ENCODE measurements at regions not wholly inside any gene's neighbourhood (a gene's known extent, or its start where the extent isn't known, plus 50 kb on each side); places are given as distances from the start of the nearest gene placed in this dataset.
"Not testable (repeated sequence)": the region's sequence is repeated elsewhere in the genome, so short reads cannot be mapped to it uniquely, and the experiment has no call there.

DNA sequence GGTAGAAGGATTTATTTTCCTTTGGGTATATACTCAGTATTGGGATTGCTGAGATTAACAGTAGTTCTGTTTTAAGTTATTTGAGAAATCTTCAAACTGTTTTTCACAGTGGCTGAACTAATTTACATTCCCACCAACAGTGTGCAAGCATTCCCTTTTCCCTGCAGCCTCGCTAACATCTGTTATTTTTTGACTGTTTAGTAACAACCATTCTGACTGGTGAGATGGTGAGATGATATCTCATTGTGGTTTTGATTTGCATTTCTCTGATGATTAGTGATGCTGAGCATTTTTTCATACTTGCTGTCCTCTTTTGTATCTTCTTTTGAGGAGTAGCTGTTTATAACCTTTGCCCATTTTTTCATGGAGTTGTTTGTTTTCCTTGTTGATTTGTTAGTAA lies 457.8 kb downstream of the TRAM1L1 start:
- no CpG with 5 or more reads among the region's 1 CpG for WGBS, 2 donors (ENCODE audit: extremely low coverage in 2 of 2, insufficient read length in 2 of 2, insufficient replicate concordance in 1 of 2)

DNA sequence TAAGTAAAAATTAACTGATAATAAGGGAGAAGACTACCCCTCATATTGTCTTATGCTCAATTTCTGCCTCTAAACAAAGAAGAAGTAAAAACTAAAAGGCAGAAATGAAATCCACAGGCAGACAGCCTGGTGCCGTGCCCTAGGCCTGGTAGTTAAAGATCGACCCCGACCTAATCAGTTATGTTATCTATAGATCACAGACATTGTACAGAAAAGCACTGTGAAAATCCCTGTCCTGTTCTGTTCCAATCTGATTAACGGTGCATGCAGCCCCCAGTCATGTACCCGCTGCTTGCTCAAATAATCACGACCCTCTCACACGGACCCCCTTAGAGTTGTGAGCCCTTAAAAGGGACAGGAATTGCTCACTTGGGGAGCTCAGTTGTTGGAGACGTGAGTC lies 465.9 kb downstream of the TRAM1L1 start:
- H4K91ac ChIP-seq (ENCODE audit: low read depth, low read length, poor library complexity); H3K4me2 ChIP-seq (ENCODE audit: insufficient read depth, low read length, poor library complexity, severe bottlenecking); H3K4ac ChIP-seq (ENCODE audit: low read length); H3K18ac ChIP-seq (ENCODE audit: low read length); H3K4me3 ChIP-seq (ENCODE audit: low read length in 2 of 2); H3K4me1 ChIP-seq (ENCODE audit: control insufficient read depth in 2 of 2, insufficient read depth in 1 of 2, low read depth in 1 of 2, low read length in 2 of 2); H2AK5ac ChIP-seq (ENCODE audit: low read depth, low read length); H2BK5ac ChIP-seq (ENCODE audit: low read length); H3K79me1 ChIP-seq (ENCODE audit: low read depth, low read length); H2BK120ac ChIP-seq (ENCODE audit: low read depth, low read length); H3K9me3 ChIP-seq (replicated peaks in 1 of 2; ENCODE audit: control insufficient read depth in 2 of 2, insufficient read depth in 1 of 2, low read depth in 1 of 2, low read length in 2 of 2); H3K14ac ChIP-seq (ENCODE audit: low read length); H3K27me3 ChIP-seq (ENCODE audit: control insufficient read depth in 3 of 3, insufficient read depth in 3 of 3, low read depth in 1 of 3, low read length in 3 of 3); H3K36me3 ChIP-seq (replicated peaks in 1 of 2; ENCODE audit: control insufficient read depth in 2 of 2, insufficient read depth in 2 of 2, low read length in 2 of 2); H4K8ac ChIP-seq (ENCODE audit: low read depth, low read length); H3K23ac ChIP-seq (ENCODE audit: low read depth, low read length, poor library complexity); DNase-seq (ENCODE audit: low spot score); H2BK15ac ChIP-seq (ENCODE audit: low read length); H2BK12ac ChIP-seq (ENCODE audit: low read length); H3K27ac ChIP-seq (replicated peaks; ENCODE audit: low read length); H3K9ac ChIP-seq (ENCODE audit: low read depth, low read length, poor library complexity): not testable (repeated sequence)
- peak overlapping the region; percentile 74 for H2AFZ ChIP-seq (ENCODE audit: low read length)
- WGBS, 2 donors (ENCODE audit: extremely low coverage in 2 of 2, insufficient read length in 2 of 2, insufficient replicate concordance in 1 of 2): no CpG with 5 or more reads among the region's 8 CpGs

More for the DNA sequence above, 457.8 kb downstream of the TRAM1L1 start:
- no peak for DNase-seq (ENCODE audit: low spot score)
- Histone ChIP-seq H3K36me3 (replicated peaks in 1 of 2; ENCODE audit: control insufficient read depth in 2 of 2, insufficient read depth in 2 of 2, low read length in 2 of 2) (no peaks in the 10 kb centered on the region), H3K79me1 (ENCODE audit: low read depth, low read length) (no peaks in the 10 kb centered on the region), H2AFZ (ENCODE audit: low read length) (no peak overlapping the region), H2BK5ac (ENCODE audit: low read length) (no peak overlapping the region), H3K14ac (ENCODE audit: low read length) (no peak overlapping the region), H3K9ac (ENCODE audit: low read depth, low read length, poor library complexity) (no peak overlapping the region), H2BK120ac (ENCODE audit: low read depth, low read length) (no peak overlapping the region), H4K8ac (ENCODE audit: low read depth, low read length) (no peak overlapping the region), H3K18ac (ENCODE audit: low read length) (no peak overlapping the region), H3K4ac (ENCODE audit: low read length) (no peak overlapping the region), H3K4me1 (ENCODE audit: control insufficient read depth in 2 of 2, insufficient read depth in 1 of 2, low read depth in 1 of 2, low read length in 2 of 2) (no peaks in the 10 kb centered on the region), H3K27me3 (ENCODE audit: control insufficient read depth in 3 of 3, insufficient read depth in 3 of 3, low read depth in 1 of 3, low read length in 3 of 3) (no peaks in the 10 kb centered on the region), H2BK12ac (ENCODE audit: low read length) (no peak overlapping the region), H4K91ac (ENCODE audit: low read depth, low read length, poor library complexity) (no peak overlapping the region), H3K9me3 (replicated peaks in 1 of 2; ENCODE audit: control insufficient read depth in 2 of 2, insufficient read depth in 1 of 2, low read depth in 1 of 2, low read length in 2 of 2) (no peaks in the 10 kb centered on the region), H3K4me3 (ENCODE audit: low read length in 2 of 2) (no peak overlapping the region), H3K23ac (ENCODE audit: low read depth, low read length, poor library complexity) (no peak overlapping the region), H2BK15ac (ENCODE audit: low read length) (no peak overlapping the region), H3K27ac (replicated peaks; ENCODE audit: low read length) (no peak overlapping the region), H2AK5ac (ENCODE audit: low read depth, low read length) (no peak overlapping the region), H3K4me2 (ENCODE audit: insufficient read depth, low read length, poor library complexity, severe bottlenecking) (no peak overlapping the region)

DNA sequence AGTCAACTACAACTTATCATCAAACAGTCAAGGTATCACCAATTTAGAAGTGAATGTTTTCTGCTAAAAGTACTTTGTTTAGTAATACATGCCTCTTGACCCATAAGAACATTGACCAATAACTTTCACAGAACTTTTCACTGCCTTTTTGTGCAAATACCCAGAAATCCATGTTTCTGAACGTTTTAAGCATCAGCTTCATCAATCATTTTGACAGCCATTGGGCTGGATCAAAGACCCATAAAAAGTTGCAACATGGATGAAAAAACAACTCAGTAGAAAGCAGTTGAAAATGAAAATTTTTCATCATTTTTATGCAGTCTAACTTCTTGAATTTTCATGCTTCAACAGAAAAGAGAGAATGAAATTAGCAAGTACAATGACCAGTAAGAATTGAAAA lies 466.7 kb downstream of the TRAM1L1 start:
- Histone ChIP-seq H3K27ac (replicated peaks; ENCODE audit: low read length) (no peak overlapping the region), H2BK12ac (ENCODE audit: low read length) (no peak overlapping the region)
- no CpG with 5 or more reads among the region's 1 CpG for WGBS, 2 donors (ENCODE audit: extremely low coverage in 2 of 2, insufficient read length in 2 of 2, insufficient replicate concordance in 1 of 2)

DNA sequence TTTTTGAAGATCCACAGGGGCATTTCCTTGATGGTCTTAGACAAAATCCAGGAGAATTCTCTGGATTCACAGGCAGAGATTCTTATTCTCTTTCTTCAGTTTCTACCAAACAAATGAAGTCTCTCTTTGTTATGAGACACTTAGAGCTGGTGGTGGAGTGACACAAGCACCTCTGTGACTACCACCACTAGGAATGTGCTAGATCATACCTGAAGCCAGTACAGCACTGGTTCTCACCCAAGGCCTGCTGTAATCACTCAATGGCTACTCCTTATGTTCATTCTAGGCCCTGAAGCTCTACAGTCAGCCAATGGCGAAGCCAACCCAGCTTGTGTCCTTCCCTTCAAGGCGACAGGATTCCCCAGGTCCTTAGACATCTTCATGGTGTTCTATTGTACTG lies 482.3 kb downstream of the TRAM1L1 start:
- H3K4me1 ChIP-seq (ENCODE audit: control insufficient read depth in 2 of 2, insufficient read depth in 1 of 2, low read depth in 1 of 2, low read length in 2 of 2): no peaks in the 10 kb centered on the region
- H4K91ac ChIP-seq (ENCODE audit: low read depth, low read length, poor library complexity): no peak overlapping the region
- H3K9me3 ChIP-seq (replicated peaks in 1 of 2; ENCODE audit: control insufficient read depth in 2 of 2, insufficient read depth in 1 of 2, low read depth in 1 of 2, low read length in 2 of 2): peaks cover 0 to under 1% of the 10 kb centered on the region in 2 donors
- no peaks in the 10 kb centered on the region for H3K27me3 ChIP-seq (ENCODE audit: control insufficient read depth in 3 of 3, insufficient read depth in 3 of 3, low read depth in 1 of 3, low read length in 3 of 3)
- no peak overlapping the region for H3K9ac ChIP-seq (ENCODE audit: low read depth, low read length, poor library complexity)
- H2BK12ac ChIP-seq (ENCODE audit: low read length): no peak overlapping the region
- H2AFZ ChIP-seq (ENCODE audit: low read length): no peak overlapping the region
- no peak overlapping the region for H3K4me2 ChIP-seq (ENCODE audit: insufficient read depth, low read length, poor library complexity, severe bottlenecking)
- no peak overlapping the region for H2AK5ac ChIP-seq (ENCODE audit: low read depth, low read length)
- no peak overlapping the region for H3K4me3 ChIP-seq (ENCODE audit: low read length in 2 of 2)
- H2BK120ac ChIP-seq (ENCODE audit: low read depth, low read length): no peak overlapping the region
- WGBS, 2 donors (ENCODE audit: extremely low coverage in 2 of 2, insufficient read length in 2 of 2, insufficient replicate concordance in 1 of 2): no CpG with 5 or more reads among the region's 2 CpGs
- no peak overlapping the region for H2BK15ac ChIP-seq (ENCODE audit: low read length)
- H4K8ac ChIP-seq (ENCODE audit: low read depth, low read length): no peak overlapping the region
- no peak overlapping the region for H3K14ac ChIP-seq (ENCODE audit: low read length)
- H3K79me1 ChIP-seq (ENCODE audit: low read depth, low read length): no peaks in the 10 kb centered on the region
- H3K27ac ChIP-seq (replicated peaks; ENCODE audit: low read length): no peak overlapping the region
- no peak overlapping the region for H3K18ac ChIP-seq (ENCODE audit: low read length)
- no peak overlapping the region for H2BK5ac ChIP-seq (ENCODE audit: low read length)
- H3K4ac ChIP-seq (ENCODE audit: low read length): no peak overlapping the region
- DNase-seq (ENCODE audit: low spot score): no peak
- no peaks in the 10 kb centered on the region for H3K36me3 ChIP-seq (replicated peaks in 1 of 2; ENCODE audit: control insufficient read depth in 2 of 2, insufficient read depth in 2 of 2, low read length in 2 of 2)
- H3K23ac ChIP-seq (ENCODE audit: low read depth, low read length, poor library complexity): no peak overlapping the region

More for the DNA sequence above, 466.7 kb downstream of the TRAM1L1 start:
- no peak overlapping the region for H4K91ac ChIP-seq (ENCODE audit: low read depth, low read length, poor library complexity)
- H2BK120ac ChIP-seq (ENCODE audit: low read depth, low read length): no peak overlapping the region
- H3K4me2 ChIP-seq (ENCODE audit: insufficient read depth, low read length, poor library complexity, severe bottlenecking): no peak overlapping the region
- H4K8ac ChIP-seq (ENCODE audit: low read depth, low read length): no peak overlapping the region
- no peak overlapping the region for H3K4me3 ChIP-seq (ENCODE audit: low read length in 2 of 2)
- H2BK15ac ChIP-seq (ENCODE audit: low read length): no peak overlapping the region
- H2BK5ac ChIP-seq (ENCODE audit: low read length): no peak overlapping the region
- no peak overlapping the region for H3K18ac ChIP-seq (ENCODE audit: low read length)
- no peak overlapping the region for H3K4ac ChIP-seq (ENCODE audit: low read length)
- no peaks in the 10 kb centered on the region for H3K4me1 ChIP-seq (ENCODE audit: control insufficient read depth in 2 of 2, insufficient read depth in 1 of 2, low read depth in 1 of 2, low read length in 2 of 2)
- H2AK5ac ChIP-seq (ENCODE audit: low read depth, low read length): no peak overlapping the region
- no peak overlapping the region for H3K23ac ChIP-seq (ENCODE audit: low read depth, low read length, poor library complexity)
- no peaks in the 10 kb centered on the region for H3K36me3 ChIP-seq (replicated peaks in 1 of 2; ENCODE audit: control insufficient read depth in 2 of 2, insufficient read depth in 2 of 2, low read length in 2 of 2)
- H3K9ac ChIP-seq (ENCODE audit: low read depth, low read length, poor library complexity): no peak overlapping the region
- H3K9me3 ChIP-seq (replicated peaks in 1 of 2; ENCODE audit: control insufficient read depth in 2 of 2, insufficient read depth in 1 of 2, low read depth in 1 of 2, low read length in 2 of 2): no peaks in the 10 kb centered on the region
- no peak overlapping the region for H2AFZ ChIP-seq (ENCODE audit: low read length)
- no peaks in the 10 kb centered on the region for H3K27me3 ChIP-seq (ENCODE audit: control insufficient read depth in 3 of 3, insufficient read depth in 3 of 3, low read depth in 1 of 3, low read length in 3 of 3)
- no peak for DNase-seq (ENCODE audit: low spot score)
- H3K79me1 ChIP-seq (ENCODE audit: low read depth, low read length): no peaks in the 10 kb centered on the region
- H3K14ac ChIP-seq (ENCODE audit: low read length): no peak overlapping the region

Measured in neuronal stem cell (in vitro differentiated cells).